Activated CD8-positive, alpha-beta T cell treated with anti-CD3 and anti-CD28 coated beads for 36 hours (primary cell): ENCODE measurements at regions not wholly inside any gene's neighbourhood (a gene's known extent, or its start where the extent isn't known, plus 50 kb on each side); places are given as distances from the start of the nearest gene placed in this dataset.

Source experiments
- ATAC-seq: fragments of 200-7000 bp; cut with Tn5 transposase; one replicate; pipeline ENCODE4 v1.10.0; 2021; ENCODE audit warnings: mild to moderate bottlenecking, moderate library complexity
- CTCF ChIA-PET: fragments of 350-600 bp; sonication (Branson Sonifier 250); formaldehyde crosslinking; loops from one replicate; lab custom pipeline; 2021; ENCODE audit warnings: antibody characterized with exemption; lab: Charles Lee
- POLR2A ChIA-PET: fragments of 350-600 bp; sonication (Branson Sonifier 250); formaldehyde crosslinking; loops from one replicate; lab custom pipeline; 2021; ENCODE audit warnings: antibody characterized with exemption; lab: Charles Lee
- DNase-seq: peaks from one replicate; pipeline ENCODE4 v3.0.0-alpha.2; 2020
- H3K27ac Mint-ChIP-seq: one replicate; pipeline ENCODE4 v1.8.0; 2021; ENCODE audit warnings: mild to moderate bottlenecking, mixed read lengths
- H3K27me3 Mint-ChIP-seq: one replicate; pipeline ENCODE4 v1.8.0; 2021; ENCODE audit warnings: mixed read lengths
- H3K36me3 Mint-ChIP-seq: one replicate; pipeline ENCODE4 v1.8.0; 2021; ENCODE audit warnings: low read depth, mixed read lengths
- H3K4me1 Mint-ChIP-seq: one replicate; pipeline ENCODE4 v1.8.0; 2021; ENCODE audit warnings: low read depth, mixed read lengths
- H3K4me3 Mint-ChIP-seq: one replicate; pipeline ENCODE4 v1.8.0; 2021; ENCODE audit warnings: mild to moderate bottlenecking, moderate library complexity, mixed read lengths
- H3K9me3 Mint-ChIP-seq: one replicate; pipeline ENCODE4 v1.8.0; 2021; ENCODE audit warnings: mixed read lengths
- intact Hi-C: fragments of 100-400 bp; cut with micrococcal nuclease; formaldehyde crosslinking; loops from one replicate; pipeline ENCODE4 v1.10.0; 2022
- TF ChIP-seq, protein P1 (sequence below): fragments of 200-600 bp; IDR thresholded peaks from one replicate; pipeline ENCODE4 v1.8.0; 2022; ENCODE audit warnings: antibody characterized with exemption, mild to moderate bottlenecking

DNA sequence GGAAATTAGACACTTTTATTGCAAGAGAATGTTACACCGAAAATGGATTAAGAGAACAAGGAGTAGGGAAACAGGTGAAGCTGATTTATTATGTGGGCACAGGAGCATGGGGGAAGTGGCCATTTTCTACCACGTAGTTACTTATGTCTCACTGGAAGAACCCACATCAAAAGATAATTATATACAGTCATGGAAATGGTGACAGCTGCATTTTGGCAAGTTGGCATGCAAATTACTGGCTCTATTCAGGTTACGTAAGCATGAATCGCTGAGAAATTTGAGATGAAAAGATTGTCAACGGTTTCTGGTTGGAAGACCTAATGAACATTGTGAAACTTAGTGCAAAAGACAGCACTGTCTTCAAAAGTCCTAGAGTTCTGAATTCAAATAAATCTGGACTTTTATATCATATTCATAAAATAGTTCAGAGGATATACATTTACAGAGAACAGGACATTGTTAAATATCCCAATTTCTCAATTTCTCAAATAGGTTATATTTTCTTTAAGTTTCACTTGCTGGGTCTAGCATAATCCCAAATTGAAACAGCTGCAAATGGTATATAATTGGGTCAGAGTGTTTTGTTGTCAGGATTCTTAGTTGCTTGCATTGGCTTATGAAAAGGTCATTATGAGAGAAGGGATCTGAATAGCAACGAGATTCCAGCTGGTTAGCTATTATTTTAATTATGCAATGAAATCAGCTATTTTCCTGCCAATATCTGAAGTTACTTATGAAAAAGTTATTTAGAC, 567.8 kb downstream of the ZPLD1 start:
- Mint-ChIP-seq H3K4me3 (no peak overlapping the region), H3K9me3 (no peaks in the 10 kb centered on the region), H3K27me3 (no peaks in the 10 kb centered on the region), H3K4me1 (no peaks in the 10 kb centered on the region), H3K27ac (no peak overlapping the region), H3K36me3 (no peaks in the 10 kb centered on the region)
- POLR2A ChIA-PET: no interaction called here
- ATAC-seq (no peak), DNase-seq (no peak)
- TF ChIP-seq, protein P1, sequence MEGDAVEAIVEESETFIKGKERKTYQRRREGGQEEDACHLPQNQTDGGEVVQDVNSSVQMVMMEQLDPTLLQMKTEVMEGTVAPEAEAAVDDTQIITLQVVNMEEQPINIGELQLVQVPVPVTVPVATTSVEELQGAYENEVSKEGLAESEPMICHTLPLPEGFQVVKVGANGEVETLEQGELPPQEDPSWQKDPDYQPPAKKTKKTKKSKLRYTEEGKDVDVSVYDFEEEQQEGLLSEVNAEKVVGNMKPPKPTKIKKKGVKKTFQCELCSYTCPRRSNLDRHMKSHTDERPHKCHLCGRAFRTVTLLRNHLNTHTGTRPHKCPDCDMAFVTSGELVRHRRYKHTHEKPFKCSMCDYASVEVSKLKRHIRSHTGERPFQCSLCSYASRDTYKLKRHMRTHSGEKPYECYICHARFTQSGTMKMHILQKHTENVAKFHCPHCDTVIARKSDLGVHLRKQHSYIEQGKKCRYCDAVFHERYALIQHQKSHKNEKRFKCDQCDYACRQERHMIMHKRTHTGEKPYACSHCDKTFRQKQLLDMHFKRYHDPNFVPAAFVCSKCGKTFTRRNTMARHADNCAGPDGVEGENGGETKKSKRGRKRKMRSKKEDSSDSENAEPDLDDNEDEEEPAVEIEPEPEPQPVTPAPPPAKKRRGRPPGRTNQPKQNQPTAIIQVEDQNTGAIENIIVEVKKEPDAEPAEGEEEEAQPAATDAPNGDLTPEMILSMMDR: no peak
- CTCF ChIA-PET: no interaction called here
- intact Hi-C loops: no loop called here

- Mint-ChIP-seq H3K9me3 (no peaks in the 10 kb centered on the region), H3K4me3 (no peak overlapping the region), H3K27ac (no peak overlapping the region), H3K36me3 (no peaks in the 10 kb centered on the region), H3K4me1 (no peaks in the 10 kb centered on the region), H3K27me3 (no peaks in the 10 kb centered on the region)
- TF ChIP-seq, protein P1: no peak
- ChIA-PET POLR2A (no interaction called here), CTCF (no interaction called here)
- intact Hi-C loops: no loop called here
- no peak for ATAC-seq
- no peak for DNase-seq
These were observed 571.8 kb downstream of the ZPLD1 start for GRCh38 chr3:103006526-103007183.

- Mint-ChIP-seq H3K27me3 (no peaks in the 10 kb centered on the region), H3K27ac (no peak overlapping the region), H3K36me3 (no peaks in the 10 kb centered on the region), H3K4me3 (no peak overlapping the region), H3K4me1 (no peaks in the 10 kb centered on the region), H3K9me3 (peaks cover 1% of the 10 kb centered on the region)
- CTCF ChIA-PET: no interaction called here
- DNase-seq (no peak), ATAC-seq (no peak)
- intact Hi-C loops: no loop called here
- POLR2A ChIA-PET: no interaction called here
- TF ChIP-seq, protein P1: no peak
These were observed 574.8 kb downstream of the ZPLD1 start for GRCh38 chr3:103009609-103010008.

DNA sequence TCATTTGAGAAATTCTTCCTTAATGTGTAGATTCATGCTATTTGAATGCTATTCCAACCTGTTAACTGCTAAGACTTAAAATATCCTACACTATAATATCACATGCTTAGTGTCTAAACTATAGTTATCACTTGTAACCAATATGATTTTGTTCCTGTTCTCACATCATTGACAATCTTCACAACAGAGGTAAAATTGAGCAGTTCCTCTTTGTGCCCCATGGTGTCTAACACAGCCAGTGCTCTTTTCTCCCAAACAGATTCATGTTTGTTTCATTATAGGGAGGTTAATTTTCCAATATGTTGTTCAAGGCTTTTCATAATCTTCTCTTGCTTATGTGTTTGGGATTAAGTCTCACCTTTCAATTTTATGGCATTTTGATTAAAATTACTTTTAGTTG, 591.1 kb downstream of the ZPLD1 start:
- no peak for DNase-seq
- Mint-ChIP-seq H3K36me3 (no peaks in the 10 kb centered on the region), H3K27ac (no peak overlapping the region), H3K27me3 (no peaks in the 10 kb centered on the region), H3K4me3 (no peak overlapping the region), H3K9me3 (no peaks in the 10 kb centered on the region), H3K4me1 (no peaks in the 10 kb centered on the region)
- no peak for ATAC-seq
- ChIA-PET CTCF (no interaction called here), POLR2A (no interaction called here)
- intact Hi-C loops: no loop called here
- TF ChIP-seq, protein P1: no peak

- TF ChIP-seq, protein P1: no peak
- ChIA-PET CTCF (no interaction called here), POLR2A (no interaction called here)
- intact Hi-C loops: no loop called here
- Mint-ChIP-seq H3K27me3 (no peaks in the 10 kb centered on the region), H3K4me3 (no peak overlapping the region), H3K36me3 (no peaks in the 10 kb centered on the region), H3K27ac (no peak overlapping the region), H3K4me1 (no peaks in the 10 kb centered on the region), H3K9me3 (peaks cover 1% of the 10 kb centered on the region)
- DNase-seq: no peak
- ATAC-seq: no peak
These were observed 599.0 kb downstream of the ZPLD1 start for GRCh38 chr3:103033841-103034240.
